GM12873 (cell line): ENCODE measurements at regions not wholly inside any gene's neighbourhood (a gene's known extent, or its start where the extent isn't known, plus 50 kb on each side); places are given as distances from the start of the nearest gene placed in this dataset.

Experiments used
- TF ChIP-seq, protein P1 (sequence below): IDR thresholded peaks from 2 replicates; pipeline ENCODE4 v1.5.1; 2012; ENCODE audit warnings: low read depth, mild to moderate bottlenecking, moderate library complexity, low read length, control low read depth; ENCODE audit not compliant: insufficient read depth; ENCODE audit errors: missing control alignments

DNA sequence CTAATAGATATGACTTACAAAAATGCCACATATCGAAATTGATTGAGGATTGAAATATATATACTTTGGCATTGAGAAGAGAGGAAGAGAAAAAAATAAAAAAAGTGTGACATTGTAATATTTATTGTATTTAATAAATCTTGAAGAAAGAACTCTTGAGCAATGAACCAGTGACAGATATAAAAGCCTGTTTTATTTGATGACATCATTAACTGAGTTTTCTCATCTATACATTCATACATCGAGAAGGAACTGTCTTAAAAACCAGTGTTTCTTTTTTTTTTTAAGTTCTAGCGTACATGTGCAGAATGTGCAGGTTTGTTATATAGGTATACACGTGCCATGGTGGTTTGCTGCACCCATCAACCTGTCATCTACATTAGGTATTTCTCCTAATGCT lies 368.2 kb downstream of the SNAPC1 start:
- TF ChIP-seq, protein P1, sequence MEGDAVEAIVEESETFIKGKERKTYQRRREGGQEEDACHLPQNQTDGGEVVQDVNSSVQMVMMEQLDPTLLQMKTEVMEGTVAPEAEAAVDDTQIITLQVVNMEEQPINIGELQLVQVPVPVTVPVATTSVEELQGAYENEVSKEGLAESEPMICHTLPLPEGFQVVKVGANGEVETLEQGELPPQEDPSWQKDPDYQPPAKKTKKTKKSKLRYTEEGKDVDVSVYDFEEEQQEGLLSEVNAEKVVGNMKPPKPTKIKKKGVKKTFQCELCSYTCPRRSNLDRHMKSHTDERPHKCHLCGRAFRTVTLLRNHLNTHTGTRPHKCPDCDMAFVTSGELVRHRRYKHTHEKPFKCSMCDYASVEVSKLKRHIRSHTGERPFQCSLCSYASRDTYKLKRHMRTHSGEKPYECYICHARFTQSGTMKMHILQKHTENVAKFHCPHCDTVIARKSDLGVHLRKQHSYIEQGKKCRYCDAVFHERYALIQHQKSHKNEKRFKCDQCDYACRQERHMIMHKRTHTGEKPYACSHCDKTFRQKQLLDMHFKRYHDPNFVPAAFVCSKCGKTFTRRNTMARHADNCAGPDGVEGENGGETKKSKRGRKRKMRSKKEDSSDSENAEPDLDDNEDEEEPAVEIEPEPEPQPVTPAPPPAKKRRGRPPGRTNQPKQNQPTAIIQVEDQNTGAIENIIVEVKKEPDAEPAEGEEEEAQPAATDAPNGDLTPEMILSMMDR, result no peak

DNA sequence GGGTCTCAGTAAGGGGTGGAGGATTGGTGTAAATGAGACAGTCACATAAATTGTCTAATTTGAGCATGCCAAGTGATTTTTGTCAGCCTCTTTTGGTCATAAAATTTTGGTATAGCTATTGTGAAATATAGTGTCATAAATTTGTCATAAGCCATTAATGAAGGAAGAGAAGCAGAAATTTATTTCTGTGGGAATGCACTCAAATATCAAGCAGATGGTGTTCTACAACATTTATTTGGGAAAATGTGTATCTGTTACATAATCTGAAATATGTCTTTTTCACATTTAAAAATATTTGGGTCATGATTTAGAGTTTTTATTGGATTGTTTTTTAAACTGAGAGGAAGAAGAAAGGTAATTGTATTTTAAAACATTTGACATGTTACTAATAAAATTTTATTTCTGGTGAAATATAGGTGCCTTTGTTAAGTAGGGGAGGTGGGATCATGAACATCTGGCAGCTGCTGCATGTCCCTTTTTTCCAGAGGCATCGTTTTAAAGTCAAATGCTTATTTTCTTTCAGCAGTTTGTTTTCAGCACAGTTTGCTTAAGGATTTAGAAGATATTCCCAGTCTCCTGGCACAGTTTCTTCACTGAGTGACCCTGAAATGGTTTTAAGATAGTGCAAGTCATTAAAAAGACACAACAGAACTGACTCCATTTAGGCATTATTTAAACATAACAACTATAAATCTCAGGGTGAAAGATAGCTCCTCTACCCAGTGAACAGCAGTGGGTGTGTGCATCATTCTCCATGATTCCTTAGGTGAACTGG lies 371.7 kb downstream of the SNAPC1 start:
- TF ChIP-seq, protein P1, result no peak

DNA sequence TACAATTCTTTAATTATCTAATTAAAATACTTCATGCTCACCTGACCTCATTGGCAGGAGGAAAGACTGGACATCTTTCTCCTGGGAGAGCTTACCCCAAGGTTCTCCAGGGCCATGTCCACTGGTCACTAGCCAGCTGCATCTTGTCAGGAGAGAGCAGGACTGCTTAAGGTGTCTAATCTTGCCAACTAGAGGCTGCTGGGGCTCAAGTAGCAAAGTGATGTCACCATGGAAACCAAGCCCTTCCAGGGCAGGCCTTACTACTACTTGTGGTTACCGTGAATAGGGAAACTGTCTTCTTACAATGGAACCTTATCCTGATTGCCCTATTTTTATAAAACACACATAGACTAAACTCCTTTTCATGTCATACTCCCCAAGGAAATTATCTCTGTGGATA lies 376.4 kb downstream of the SNAPC1 start:
- TF ChIP-seq, protein P1, result no peak

DNA sequence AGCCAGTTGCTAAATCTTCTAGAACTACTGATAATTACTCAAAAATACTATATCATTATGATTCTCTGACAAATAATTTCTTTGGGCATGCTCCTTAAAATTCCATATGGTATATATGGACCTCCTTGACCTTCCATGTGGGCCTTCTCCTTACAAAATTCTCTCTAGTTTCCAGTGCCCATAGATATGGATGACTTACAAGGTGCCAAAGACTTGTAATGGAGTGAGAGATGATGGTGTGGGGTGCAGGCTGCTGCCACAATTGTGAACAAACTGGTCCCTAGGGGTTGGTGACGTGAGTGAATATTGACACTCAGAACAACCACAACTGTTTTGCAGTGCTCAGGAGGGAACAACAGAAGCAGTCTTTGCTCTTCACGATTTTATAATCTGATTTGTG lies 378.9 kb downstream of the SNAPC1 start:
- TF ChIP-seq, protein P1, result no peak

DNA sequence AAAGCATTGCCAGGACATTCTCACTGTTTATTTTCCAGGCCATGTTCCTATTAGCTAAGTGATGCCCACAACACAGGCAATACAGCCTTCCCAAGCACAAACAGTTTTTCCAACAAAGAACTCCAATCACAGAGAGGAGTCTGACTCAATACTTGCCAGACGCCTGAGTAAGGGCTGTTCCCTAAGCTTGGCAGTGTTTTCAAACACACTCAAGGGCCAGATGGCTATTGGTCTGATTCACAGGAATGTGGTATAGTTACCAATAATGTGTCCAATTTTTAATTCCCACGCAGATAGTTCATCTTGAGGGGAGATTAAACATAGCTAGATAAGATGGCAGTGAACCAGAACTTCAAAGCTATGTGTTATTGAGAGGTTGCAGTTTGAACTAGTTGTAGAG lies 381.0 kb downstream of the SNAPC1 start:
- TF ChIP-seq, protein P1, result no peak

DNA sequence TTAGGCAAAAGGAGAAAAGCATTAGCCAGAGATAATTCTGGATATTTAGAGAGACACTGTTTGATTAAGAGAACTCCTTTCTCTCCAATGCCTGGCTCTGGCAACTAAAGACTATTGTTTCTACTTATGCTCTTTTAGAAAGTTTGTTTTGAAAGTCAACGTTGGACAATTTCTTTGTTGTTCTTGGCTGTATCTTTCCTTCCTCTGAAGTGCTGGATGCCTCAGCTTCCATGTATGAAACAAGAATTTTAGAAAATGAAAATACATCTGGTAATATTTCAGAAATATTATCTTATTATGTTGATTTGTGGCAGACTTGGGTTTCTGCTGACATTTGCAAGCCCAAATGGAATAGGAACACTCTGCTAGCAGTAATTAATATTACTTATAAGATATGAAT lies 382.6 kb downstream of the SNAPC1 start:
- TF ChIP-seq, protein P1, result no peak

DNA sequence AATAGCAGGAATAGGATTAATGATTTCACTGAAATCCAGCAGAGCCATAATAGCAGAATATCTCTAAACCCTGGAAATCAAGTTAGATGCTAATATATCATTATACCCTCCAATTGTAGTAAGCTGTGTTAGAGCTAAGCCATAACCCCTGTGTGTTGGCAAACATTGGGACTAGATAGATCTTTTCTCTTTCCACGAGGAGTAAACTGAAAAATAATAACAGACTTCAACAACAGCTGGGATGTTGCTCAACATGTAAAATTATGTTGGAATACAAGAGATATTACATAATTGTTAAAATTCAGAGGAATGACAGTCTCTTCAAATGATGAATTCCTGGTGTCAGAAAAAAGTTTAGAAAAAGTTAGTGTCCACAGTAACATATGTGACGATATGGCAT lies 383.8 kb downstream of the SNAPC1 start:
- TF ChIP-seq, protein P1, result no peak

DNA sequence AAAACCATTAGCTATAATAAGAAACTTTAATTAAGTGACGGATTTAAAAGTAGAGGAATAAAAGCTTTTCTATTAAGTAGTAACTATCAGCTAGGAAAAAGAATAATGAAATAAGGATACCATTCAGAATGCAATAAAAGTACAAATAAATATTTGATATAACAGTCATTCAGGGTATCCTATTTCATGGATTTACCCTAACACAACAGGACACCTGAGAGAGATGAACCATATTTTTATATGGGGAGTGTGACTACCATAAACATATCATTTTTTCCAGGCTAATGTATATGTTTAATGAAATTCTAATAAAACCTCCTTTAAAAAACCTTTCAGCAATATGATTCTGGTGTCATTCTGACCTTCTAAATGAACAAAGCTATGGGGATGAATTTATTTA lies 393.8 kb downstream of the SNAPC1 start:
- TF ChIP-seq, protein P1, result no peak
